Thyroid gland (tissue), 4 donors: ENCODE measurements at regions not wholly inside any gene's neighbourhood (a gene's known extent, or its start where the extent isn't known, plus 50 kb on each side); places are given as distances from the start of the nearest gene placed in this dataset.

Experiments used
- DNase-seq, 2 donors: peaks; one replicate each; pipeline ENCODE4 v3.0.0-alpha.2; 2019
- H3K27ac ChIP-seq, 3 donors: fragments of 200-600 bp; sonication (generic); 1 replicate in 2 of 3; 2 replicates in 1 of 3; pipeline ENCODE4 v1.5.1; 2016 to 2019; ENCODE audit warnings: mild to moderate bottlenecking in 1 of 3, moderate library complexity in 1 of 3
- H3K27me3 ChIP-seq: fragments of 200-600 bp; sonication (generic); one replicate; pipeline ENCODE4 v1.5.1; 2019
- H3K36me3 ChIP-seq, 2 donors: fragments of 200-600 bp; sonication (generic); one replicate each; pipeline ENCODE4 v1.5.1; 2016 to 2019
- H3K4me1 ChIP-seq, 2 donors: fragments of 200-600 bp; sonication (generic); one replicate each; pipeline ENCODE4 v1.5.1; 2017 to 2019
- H3K4me3 ChIP-seq, 3 donors: fragments of 200-600 bp; sonication (generic); replicated peaks in 1 of 3; 1 replicate in 2 of 3; 2 replicates in 1 of 3; pipeline ENCODE4 v1.5.1; 2016; ENCODE audit warnings: mild to moderate bottlenecking in 1 of 3
- H3K9me3 ChIP-seq: fragments of 200-600 bp; sonication (generic); one replicate; pipeline ENCODE4 v1.5.1; 2017
- CTCF ChIP-seq, 6 experiments: fragments of 200-600 bp in 3 of 6; fragments of 450-650 bp in 3 of 6; sonication (generic) in 3 of 6; IDR thresholded peaks; one replicate each; pipeline ENCODE4 v1.5.1; 2016 to 2019; ENCODE audit warnings: antibody characterized with exemption in 6 of 6, mild to moderate bottlenecking in 2 of 6, inconsistent platforms in 1 of 6, moderate library complexity in 1 of 6
- POLR2A ChIP-seq, 2 donors: fragments of 450-650 bp; IDR thresholded peaks; one replicate each; pipeline ENCODE4 v1.6.1; 2017; ENCODE audit warnings: antibody characterized with exemption in 2 of 2, mild to moderate bottlenecking in 2 of 2, moderate library complexity in 1 of 2
- WGBS, 2 donors: methylation state at CpG; one replicate each; pipeline ENCODE4 v1.1.5; 2017; 5-methylcytosine and 5-hydroxymethylcytosine counted together
- intact Hi-C: fragments of 100-400 bp; cut with DNase I; formaldehyde crosslinking; loops from one replicate; pipeline ENCODE4 v1.15.1; 2023

- intact Hi-C loops: no loop called here
- Histone ChIP-seq H3K4me3 (no peak overlapping the region), H3K27ac (no peak overlapping the region), H3K9me3 (no peaks in the 10 kb centered on the region), H3K4me1 (no peaks in the 10 kb centered on the region), H3K27me3 (no peaks in the 10 kb centered on the region), H3K36me3 (no peaks in the 10 kb centered on the region)
- DNase-seq: no peak
- 76 to 78% methylated on average over 3 of the region's 3 CpGs for WGBS, 2 donors
- TF ChIP-seq CTCF (IDR thresholded peaks at IDR 0.05): no peak
- TF ChIP-seq POLR2A (IDR thresholded peaks at IDR 0.05): no peak
These were observed 280.6 kb downstream of the ARRDC4 start for GRCh38 chr15:98241032-98241554.

GRCh38 chr15:98257290-98257689 lies 296.8 kb downstream of the ARRDC4 start:
- TF ChIP-seq CTCF (IDR thresholded peaks at IDR 0.05) (no peak), POLR2A (IDR thresholded peaks at IDR 0.05) (no peak)

GRCh38 chr15:98263787-98264186 lies 303.3 kb downstream of the ARRDC4 start:
- no peak overlapping the region for H3K4me3 ChIP-seq
- H3K27ac ChIP-seq: no peak overlapping the region
- no peak for TF ChIP-seq POLR2A (IDR thresholded peaks at IDR 0.05)
- TF ChIP-seq CTCF (IDR thresholded peaks at IDR 0.05): no peak
- no peaks in the 10 kb centered on the region for H3K9me3 ChIP-seq
- intact Hi-C loops: no loop called here
- DNase-seq: no peak
- WGBS, 2 donors: 90 to 91% methylated on average over 2 of the region's 2 CpGs
- no peaks in the 10 kb centered on the region for H3K36me3 ChIP-seq
- H3K27me3 ChIP-seq: no peaks in the 10 kb centered on the region
- no peaks in the 10 kb centered on the region for H3K4me1 ChIP-seq

More at GRCh38 chr15:98257290-98257689, 296.8 kb downstream of the ARRDC4 start:
- H3K27me3 ChIP-seq: no peaks in the 10 kb centered on the region
- H3K4me3 ChIP-seq: no peak overlapping the region
- no peaks in the 10 kb centered on the region for H3K4me1 ChIP-seq
- no peak overlapping the region for H3K27ac ChIP-seq
- H3K36me3 ChIP-seq: no peaks in the 10 kb centered on the region
- intact Hi-C loops: no loop called here
- no peaks in the 10 kb centered on the region for H3K9me3 ChIP-seq
- DNase-seq: no peak
- WGBS, 2 donors: 23 to 38% methylated on average over 2 of the region's 2 CpGs

GRCh38 chr15:98266295-98266694 lies 305.8 kb downstream of the ARRDC4 start:
- no peak for DNase-seq
- Histone ChIP-seq H3K36me3 (no peaks in the 10 kb centered on the region), H3K4me1 (no peaks in the 10 kb centered on the region), H3K27me3 (no peaks in the 10 kb centered on the region), H3K4me3 (no peak overlapping the region), H3K27ac (no peak overlapping the region), H3K9me3 (no peaks in the 10 kb centered on the region)
- intact Hi-C loops: no loop called here
- no peak for TF ChIP-seq POLR2A (IDR thresholded peaks at IDR 0.05)
- TF ChIP-seq CTCF (IDR thresholded peaks at IDR 0.05): no peak
- WGBS, 2 donors: 79 to 82% methylated on average over 9 of the region's 9 CpGs

- Histone ChIP-seq H3K36me3 (no peaks in the 10 kb centered on the region), H3K4me3 (no peak overlapping the region), H3K27ac (no peak overlapping the region), H3K27me3 (no peaks in the 10 kb centered on the region), H3K9me3 (no peaks in the 10 kb centered on the region), H3K4me1 (no peaks in the 10 kb centered on the region)
- DNase-seq: no peak
- TF ChIP-seq CTCF (IDR thresholded peaks at IDR 0.05) (no peak), POLR2A (IDR thresholded peaks at IDR 0.05) (no peak)
- intact Hi-C loops: no loop called here
- 95 to 98% methylated on average over 8 to 9 of the region's 10 CpGs for WGBS, 2 donors
These were observed 307.7 kb downstream of the ARRDC4 start for GRCh38 chr15:98268163-98268562.
